ENCODE measurements at regions not wholly inside any gene's neighbourhood (a gene's known extent, or its start where the extent isn't known, plus 50 kb on each side); places are given as distances from the start of the nearest gene placed in this dataset.
"Not testable (repeated sequence)": the region's sequence is repeated elsewhere in the genome, so short reads cannot be mapped to it uniquely, and the experiment has no call there.

GRCh38 chr20:17891131-17891530 lies 77.5 kb downstream of the SNX5 start:
- not testable (repeated sequence) for H3K27me3 ChIP-seq; H3K27ac ChIP-seq; H3K36me3 ChIP-seq; DNase-seq (ENCODE audit: low spot score); H3K4me3 ChIP-seq
- Histone ChIP-seq H3K4me1 (peaks cover 0 to 24% of the 10 kb centered on the region in 2 donors), H3K9me3 (peaks cover 0 to 15% of the 10 kb centered on the region in 2 donors)

GRCh38 chr20:17890330-17890729 lies 78.3 kb downstream of the SNX5 start:
- peaks cover 0 to 24% of the 10 kb centered on the region in 2 donors for H3K4me1 ChIP-seq

GRCh38 chr20:17889226-17889625 lies 79.4 kb downstream of the SNX5 start:
- Histone ChIP-seq H3K27me3 (no peaks in the 10 kb centered on the region), H3K36me3 (no peaks in the 10 kb centered on the region), H3K27ac (no peak overlapping the region), H3K4me1 (peaks cover 0 to 22% of the 10 kb centered on the region in 2 donors), H3K4me3 (no peak overlapping the region), H3K9me3 (peaks cover 0 to 15% of the 10 kb centered on the region in 2 donors)
- DNase-seq (ENCODE audit: low spot score): no peak
- no peak for TF ChIP-seq CTCF (IDR thresholded peaks at IDR 0.05)

More at GRCh38 chr20:17890330-17890729, 78.3 kb downstream of the SNX5 start:
- DNase-seq (ENCODE audit: low spot score): no peak
- Histone ChIP-seq H3K4me3 (no peak overlapping the region), H3K36me3 (no peaks in the 10 kb centered on the region), H3K27ac (no peak overlapping the region), H3K9me3 (peaks cover 0 to 15% of the 10 kb centered on the region in 2 donors), H3K27me3 (no peaks in the 10 kb centered on the region)
- no peak for TF ChIP-seq CTCF (IDR thresholded peaks at IDR 0.05)

GRCh38 chr20:17888044-17888443 lies 80.5 kb downstream of the SNX5 start:
- H3K27me3 ChIP-seq: no peaks in the 10 kb centered on the region
- H3K9me3 ChIP-seq: peaks cover 0 to 15% of the 10 kb centered on the region in 2 donors
- H3K27ac ChIP-seq: no peak overlapping the region
- no peak for TF ChIP-seq CTCF (IDR thresholded peaks at IDR 0.05)
- H3K4me3 ChIP-seq: no peak overlapping the region
- no peaks in the 10 kb centered on the region for H3K36me3 ChIP-seq
- peaks cover 0 to 26% of the 10 kb centered on the region in 2 donors for H3K4me1 ChIP-seq
- DNase-seq (ENCODE audit: low spot score): no peak

- Histone ChIP-seq H3K9me3 (peaks cover 0 to 15% of the 10 kb centered on the region in 2 donors), H3K27ac (no peak overlapping the region), H3K4me1 (peaks cover 0 to 24% of the 10 kb centered on the region in 2 donors), H3K27me3 (no peaks in the 10 kb centered on the region), H3K36me3 (no peaks in the 10 kb centered on the region), H3K4me3 (no peak overlapping the region)
- no peak for DNase-seq (ENCODE audit: low spot score)
- TF ChIP-seq CTCF (IDR thresholded peaks at IDR 0.05): no peak
Measured at GRCh38 chr20:17887331-17888030, 81.1 kb downstream of the SNX5 start.

- H3K27me3 ChIP-seq: no peaks in the 10 kb centered on the region
- no peak for TF ChIP-seq CTCF (IDR thresholded peaks at IDR 0.05)
- peaks cover 0 to 15% of the 10 kb centered on the region in 2 donors for H3K9me3 ChIP-seq
- DNase-seq (ENCODE audit: low spot score): no peak
- H3K4me3 ChIP-seq: no peak overlapping the region
- peaks cover 0 to 22% of the 10 kb centered on the region in 2 donors for H3K4me1 ChIP-seq
- H3K36me3 ChIP-seq: no peaks in the 10 kb centered on the region
- no peak overlapping the region for H3K27ac ChIP-seq
Measured at GRCh38 chr20:17885544-17885943, 83.0 kb downstream of the SNX5 start.

Measured in right atrium auricular region (tissue), 2 donors.